Mammary epithelial cell (primary cell): ENCODE measurements at regions not wholly inside any gene's neighbourhood (a gene's known extent, or its start where the extent isn't known, plus 50 kb on each side); places are given as distances from the start of the nearest gene placed in this dataset.

Source experiments
- CTCF ChIP-seq, 2 donors: IDR thresholded peaks in 1 of 2; conservative IDR thresholded peaks in 1 of 2; 2 replicates each; pipeline ENCODE4 v1.5.1; 2011 to 2012; ENCODE audit warnings: inconsistent platforms in 2 of 2, low read length in 2 of 2, mild to moderate bottlenecking in 2 of 2, control low read depth in 1 of 2, low read depth in 1 of 2; ENCODE audit not compliant: insufficient read depth in 1 of 2; ENCODE audit errors: extremely low read depth in 1 of 2
- EZH2 ChIP-seq: IDR thresholded peaks from 2 replicates; pipeline ENCODE4 v1.6.1; 2012; ENCODE audit warnings: low read length, inconsistent platforms, borderline replicate concordance

DNA sequence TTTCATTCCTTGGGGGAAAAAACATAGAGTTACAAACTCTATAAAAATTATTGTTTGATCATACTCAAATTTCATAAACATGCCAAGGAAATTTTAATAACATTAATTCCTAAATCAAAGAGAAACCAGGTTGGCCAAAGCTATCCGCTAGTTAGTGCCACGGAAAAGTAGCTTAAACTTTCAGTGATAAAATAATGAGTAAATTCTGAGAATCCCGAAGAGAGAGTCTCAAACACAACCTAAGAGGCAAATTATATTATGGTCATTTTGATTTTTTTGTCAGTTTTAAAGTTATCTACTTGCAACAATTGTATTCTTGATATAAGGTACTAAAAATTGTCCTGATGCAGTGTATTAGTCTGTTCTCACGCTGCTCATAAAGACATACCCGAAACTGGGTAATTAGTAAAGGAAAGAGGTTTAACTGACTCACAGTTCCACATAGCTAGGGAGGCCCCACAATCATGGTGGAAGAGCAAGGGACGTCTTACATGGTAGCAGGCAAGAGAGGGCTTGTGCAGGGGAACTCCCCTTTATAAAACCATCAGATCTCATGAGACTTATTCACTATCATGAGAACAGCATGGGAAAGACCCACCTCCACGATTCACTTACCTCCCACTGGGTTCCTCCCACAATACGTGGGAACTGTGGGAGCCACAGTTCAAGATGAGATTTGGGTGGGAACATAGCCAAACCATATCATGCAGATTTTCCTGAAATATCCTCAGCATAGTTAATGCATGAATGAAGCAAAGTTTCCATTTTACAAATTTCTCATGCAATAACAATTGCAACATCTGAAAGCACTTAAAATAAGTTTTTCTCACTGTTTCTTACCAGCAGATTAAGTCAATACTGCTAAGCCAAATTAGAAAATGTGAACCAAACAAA lies 205.9 kb upstream of the STK17B start:
- TF ChIP-seq CTCF (conservative IDR thresholded peaks at IDR 0.05 in 1 of 2, IDR thresholded peaks at IDR 0.05 in 1 of 2; ENCODE audit: extremely low read depth in 1 of 2, insufficient read depth in 1 of 2, low read depth in 1 of 2, low read length in 2 of 2), result no peak
- TF ChIP-seq EZH2, result no peak
